C4-2B (cell line): ENCODE measurements at regions not wholly inside any gene's neighbourhood (a gene's known extent, or its start where the extent isn't known, plus 50 kb on each side); places are given as distances from the start of the nearest gene placed in this dataset.

ENCODE experiments used
- ZFX ChIP-seq: fragments of 450-650 bp; IDR thresholded peaks from 2 replicates; pipeline ENCODE4 v1.6.1; 2017
- TF ChIP-seq, protein P1 (sequence below): fragments of 450-650 bp; conservative IDR thresholded peaks from 2 replicates; pipeline ENCODE4 v1.5.1; 2017; ENCODE audit warnings: mild to moderate bottlenecking

DNA sequence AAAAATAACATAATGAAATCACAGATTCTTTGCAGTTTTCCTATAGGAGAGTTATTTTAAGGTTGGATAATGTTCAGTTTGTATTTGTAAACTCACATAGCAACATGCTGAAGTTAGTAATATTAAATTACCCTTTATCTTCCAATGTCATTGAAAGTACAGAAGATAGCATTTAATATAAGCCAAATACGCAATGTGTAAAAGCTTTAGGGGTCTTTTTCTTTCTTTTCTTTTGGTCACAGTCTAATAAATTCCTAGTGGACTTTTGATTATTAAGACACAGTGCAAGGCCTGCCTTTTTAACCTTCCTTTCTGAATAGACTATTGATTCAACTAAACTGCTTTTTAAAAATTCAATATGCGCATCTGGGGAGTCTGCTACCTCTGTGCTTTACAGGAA is 79.3 kb downstream of the OTOL1 start:
- TF ChIP-seq, protein P1, sequence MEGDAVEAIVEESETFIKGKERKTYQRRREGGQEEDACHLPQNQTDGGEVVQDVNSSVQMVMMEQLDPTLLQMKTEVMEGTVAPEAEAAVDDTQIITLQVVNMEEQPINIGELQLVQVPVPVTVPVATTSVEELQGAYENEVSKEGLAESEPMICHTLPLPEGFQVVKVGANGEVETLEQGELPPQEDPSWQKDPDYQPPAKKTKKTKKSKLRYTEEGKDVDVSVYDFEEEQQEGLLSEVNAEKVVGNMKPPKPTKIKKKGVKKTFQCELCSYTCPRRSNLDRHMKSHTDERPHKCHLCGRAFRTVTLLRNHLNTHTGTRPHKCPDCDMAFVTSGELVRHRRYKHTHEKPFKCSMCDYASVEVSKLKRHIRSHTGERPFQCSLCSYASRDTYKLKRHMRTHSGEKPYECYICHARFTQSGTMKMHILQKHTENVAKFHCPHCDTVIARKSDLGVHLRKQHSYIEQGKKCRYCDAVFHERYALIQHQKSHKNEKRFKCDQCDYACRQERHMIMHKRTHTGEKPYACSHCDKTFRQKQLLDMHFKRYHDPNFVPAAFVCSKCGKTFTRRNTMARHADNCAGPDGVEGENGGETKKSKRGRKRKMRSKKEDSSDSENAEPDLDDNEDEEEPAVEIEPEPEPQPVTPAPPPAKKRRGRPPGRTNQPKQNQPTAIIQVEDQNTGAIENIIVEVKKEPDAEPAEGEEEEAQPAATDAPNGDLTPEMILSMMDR: no peak
- TF ChIP-seq ZFX: no peak
